ENCODE measurements at regions not wholly inside any gene's neighbourhood (a gene's known extent, or its start where the extent isn't known, plus 50 kb on each side); places are given as distances from the start of the nearest gene placed in this dataset.
"Not testable (repeated sequence)": the region's sequence is repeated elsewhere in the genome, so short reads cannot be mapped to it uniquely, and the experiment has no call there.

GRCh38 chr22:42217752-42218280 lies 52.6 kb downstream of the TCF20 start:
- no peak for DNase-seq

- DNase-seq = no peak
Measured at GRCh38 chr22:42217019-42217751, 53.3 kb downstream of the TCF20 start.

- DNase-seq = no peak
Measured at GRCh38 chr22:42214633-42215415, 55.6 kb downstream of the TCF20 start.

GRCh38 chr22:42208362-42208761 lies 62.1 kb downstream of the TCF20 start:
- DNase-seq = no peak

GRCh38 chr22:42207918-42208317 lies 62.5 kb downstream of the TCF20 start:
- no peak for DNase-seq

- DNase-seq = no peak
Measured at GRCh38 chr22:42203609-42204008, 66.8 kb downstream of the TCF20 start.

- DNase-seq = no peak
Measured at GRCh38 chr22:42202669-42203068, 67.8 kb downstream of the TCF20 start.

- no peak for DNase-seq
Measured at GRCh38 chr22:42202048-42202447, 68.4 kb downstream of the TCF20 start.

GRCh38 chr22:42199025-42199424 lies 68.4 kb upstream of the CYP2D6 start:
- DNase-seq = no peak

DNA sequence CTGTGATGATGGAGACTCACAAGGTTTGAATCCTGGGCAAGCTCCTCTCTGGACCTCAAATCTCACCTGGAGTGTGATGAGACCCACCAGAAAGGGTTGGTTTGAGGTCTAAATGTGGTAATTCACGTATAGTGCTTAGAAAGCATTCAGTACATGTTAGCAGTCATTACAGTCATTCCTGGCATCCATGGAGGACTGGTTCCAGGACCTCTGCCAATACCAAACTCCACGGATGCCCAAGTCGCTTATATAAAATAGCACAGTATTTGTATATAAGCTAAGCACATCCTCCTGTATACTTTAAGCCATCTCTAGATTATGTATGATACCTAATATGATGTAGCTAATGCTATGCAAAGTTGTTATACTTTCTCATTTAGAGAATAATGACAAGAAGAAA lies 67.6 kb upstream of the CYP2D6 start:
- DNase-seq = no peak

GRCh38 chr22:42196454-42196853 lies 65.8 kb upstream of the CYP2D6 start:
- no peak for DNase-seq

DNA sequence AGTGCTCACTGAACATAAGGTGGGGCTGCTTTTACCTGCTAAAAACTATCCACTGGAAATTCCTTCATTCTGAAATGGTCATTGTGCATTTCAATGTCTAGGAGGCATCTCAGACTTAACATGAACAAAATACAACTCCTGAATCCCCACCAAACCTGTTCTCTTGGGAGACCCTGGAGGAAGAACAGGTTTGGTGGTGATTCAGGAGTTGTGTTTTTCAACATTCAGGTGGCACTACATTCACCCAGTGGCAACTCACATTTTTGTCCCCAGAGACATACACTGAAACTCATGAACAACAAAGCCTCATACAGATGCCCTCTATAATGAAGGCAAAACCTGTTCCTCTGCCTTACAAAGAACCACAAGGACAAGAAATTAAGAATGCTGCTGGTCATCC lies 64.3 kb upstream of the CYP2D6 start:
- no peak for DNase-seq

DNA sequence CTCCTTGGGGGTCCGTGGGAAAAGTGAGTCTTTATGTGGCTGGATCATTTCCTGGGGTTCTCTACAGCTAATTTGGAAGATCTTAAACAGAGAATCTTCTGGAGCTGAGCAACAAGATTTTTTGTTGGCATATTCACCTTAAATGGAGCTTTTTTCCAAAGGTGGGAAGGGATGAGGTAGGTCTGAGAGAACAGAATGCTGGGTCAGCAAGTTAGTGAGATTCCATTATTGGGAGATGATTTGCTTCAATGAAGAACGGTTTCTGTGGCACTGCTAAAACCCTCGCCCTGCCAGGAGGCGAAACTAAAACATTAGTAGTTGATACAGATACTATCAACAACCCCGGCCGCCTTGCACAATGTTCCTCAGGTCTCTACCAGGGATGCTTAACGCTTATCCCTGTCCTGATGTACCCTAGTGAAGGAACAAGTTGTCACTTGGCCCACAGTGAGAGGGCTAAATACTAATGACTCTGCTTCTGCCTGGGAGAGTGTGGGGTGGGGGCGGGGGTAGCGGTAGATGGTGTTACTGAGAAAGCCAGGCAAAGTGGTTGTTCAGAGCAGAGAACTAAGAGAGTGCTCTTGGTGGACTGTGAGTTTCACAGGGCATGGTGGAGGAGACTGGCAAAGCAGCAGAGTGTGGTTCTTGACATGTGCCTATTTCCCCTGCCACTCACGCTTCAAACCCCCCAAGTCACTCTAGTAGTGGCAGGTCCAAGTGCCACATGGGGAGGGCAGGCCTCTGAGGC lies 63.7 kb upstream of the CYP2D6 start:
- no peak for DNase-seq

- DNase-seq = no peak
Measured at GRCh38 chr22:42192547-42192946, 61.9 kb upstream of the CYP2D6 start.

- DNase-seq = no peak
Measured at GRCh38 chr22:42190274-42190673, 59.7 kb upstream of the CYP2D6 start.

GRCh38 chr22:42189761-42190160 lies 59.2 kb upstream of the CYP2D6 start:
- DNase-seq = no peak

- DNase-seq = no peak
Measured at GRCh38 chr22:42188808-42189447, 58.3 kb upstream of the CYP2D6 start.

DNA sequence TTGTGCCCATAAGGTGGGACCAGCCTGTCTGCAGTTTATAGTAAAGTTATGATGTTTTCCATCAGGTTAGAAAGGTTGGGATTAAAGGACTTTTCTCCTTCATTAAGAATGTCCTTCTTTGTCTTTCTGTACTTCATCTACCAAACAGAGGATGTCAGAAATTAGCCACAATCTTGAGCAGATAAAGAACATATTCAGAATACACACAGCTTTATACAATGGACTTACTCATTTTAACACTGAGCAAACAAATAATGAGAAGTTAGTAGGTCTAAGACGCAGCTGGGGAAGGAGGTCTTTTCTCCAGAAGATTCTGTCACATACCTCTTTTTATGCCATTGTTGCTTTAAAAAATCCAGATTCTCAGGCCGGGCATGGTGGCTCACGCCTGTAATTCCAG lies 57.0 kb upstream of the CYP2D6 start:
- no peak for DNase-seq

- no peak for DNase-seq
Measured at GRCh38 chr22:42185915-42186439, 55.4 kb upstream of the CYP2D6 start.

GRCh38 chr22:42184852-42185251 lies 54.2 kb upstream of the CYP2D6 start:
- no peak for DNase-seq

- not testable (repeated sequence) for DNase-seq
Measured at GRCh38 chr22:42183461-42184059, 53.0 kb upstream of the CYP2D6 start.

DNA sequence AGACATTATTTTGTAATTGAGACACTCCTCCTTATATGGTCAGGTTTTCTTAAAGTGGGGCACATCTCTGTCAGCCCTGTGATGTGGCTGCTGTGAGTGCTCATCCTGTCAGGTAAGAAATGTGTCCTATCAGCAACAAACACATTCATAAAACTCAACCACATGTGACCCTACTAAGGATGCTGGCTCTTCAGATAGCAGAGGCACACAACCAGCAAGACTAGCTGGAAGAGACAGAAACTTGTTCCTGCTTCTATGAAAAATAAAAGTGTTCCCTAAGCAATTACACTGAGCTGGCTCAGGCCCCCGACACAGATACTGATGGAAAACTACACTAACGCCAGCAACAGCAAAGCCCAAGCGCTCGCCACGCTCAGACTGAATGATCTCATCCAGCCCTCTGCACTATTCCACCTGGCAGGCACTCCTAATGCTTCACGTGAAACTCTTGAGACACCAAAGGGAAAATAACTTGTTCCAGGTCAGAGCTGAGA lies 49.8 kb upstream of the CYP2D6 start:
- peak; percentile 82 for DNase-seq

Data from femur (tissue), 1 donor.